ENCODE measurements at regions not wholly inside any gene's neighbourhood (a gene's known extent, or its start where the extent isn't known, plus 50 kb on each side); places are given as distances from the start of the nearest gene placed in this dataset.

DNA sequence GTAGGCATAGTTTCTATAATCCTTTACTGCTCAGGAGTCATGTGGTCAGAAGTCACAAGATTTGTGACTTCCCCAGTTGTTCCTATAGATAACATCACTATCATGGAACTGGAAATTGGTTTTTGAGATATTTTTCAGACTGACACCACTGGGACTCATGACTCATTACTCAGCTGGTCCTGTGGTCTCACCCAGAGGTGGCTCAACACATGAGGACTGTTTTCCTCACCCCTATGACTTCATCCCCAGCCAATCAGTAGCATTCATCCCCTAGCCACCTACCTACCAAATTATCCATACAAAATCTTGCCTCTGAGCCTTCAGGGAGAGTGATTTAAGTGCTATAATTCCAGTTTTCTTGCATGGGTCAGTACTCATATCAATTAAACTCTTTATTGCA lies 1217.7 kb downstream of the EPHA7 start:
- DNase-seq, result no peak

DNA sequence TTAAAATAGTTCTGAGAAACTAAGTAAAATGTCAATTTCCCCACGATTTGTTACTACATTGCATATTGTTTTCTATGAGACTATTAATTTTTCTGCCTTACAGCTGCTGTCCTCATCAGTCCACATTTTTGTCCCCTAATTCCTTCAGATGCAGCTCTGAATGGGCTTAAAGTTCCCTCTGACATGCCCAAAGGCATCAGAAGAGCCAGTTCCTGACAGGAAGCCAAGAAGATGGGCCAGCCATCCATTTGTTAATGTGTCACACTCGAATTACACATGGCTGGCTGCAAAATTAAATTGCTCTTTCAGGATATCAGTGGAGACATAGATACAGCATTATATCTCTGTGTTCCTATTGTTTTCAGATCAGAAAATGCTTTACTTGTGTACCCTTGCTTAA lies 1223.0 kb downstream of the EPHA7 start:
- DNase-seq, result no peak

DNA sequence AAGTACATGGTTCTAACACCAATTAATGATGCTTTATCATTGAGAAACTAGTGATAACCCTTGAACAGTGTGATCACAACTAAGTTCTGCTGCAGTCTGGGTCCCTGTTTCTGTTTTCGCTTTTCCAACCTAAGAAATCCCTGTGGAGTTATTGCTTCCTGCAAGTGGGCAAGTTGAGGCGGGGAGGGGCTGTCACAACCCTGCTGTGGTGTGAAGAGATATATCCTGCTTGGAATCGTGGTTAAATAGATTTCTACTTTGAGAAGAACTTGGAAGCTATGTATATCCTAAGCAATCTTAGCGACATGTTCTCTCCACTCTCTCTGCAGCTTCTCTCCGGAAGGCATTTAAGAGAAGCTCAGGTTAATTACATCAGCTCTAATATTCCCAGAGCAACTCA lies 1223.6 kb downstream of the EPHA7 start:
- DNase-seq, result no peak

DNA sequence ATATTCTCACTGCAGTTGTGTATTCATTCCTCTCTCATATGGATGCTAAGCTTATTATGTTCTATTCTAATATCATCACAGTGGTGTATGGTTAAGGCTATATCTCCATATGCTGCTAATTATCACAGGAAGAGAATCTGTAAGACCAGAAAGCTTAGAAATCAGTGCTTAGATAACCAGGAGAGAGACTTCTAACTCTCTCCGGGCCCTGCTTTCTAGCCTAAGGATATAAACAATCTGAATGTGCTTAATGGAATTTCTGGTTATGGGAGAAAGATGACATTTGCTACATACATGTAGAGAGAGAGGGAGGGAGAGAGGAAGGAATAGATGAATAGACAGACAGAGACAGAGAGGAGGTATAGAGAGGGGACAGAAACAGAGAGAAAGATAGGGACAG lies 1231.3 kb downstream of the EPHA7 start:
- no peak for DNase-seq

DNA sequence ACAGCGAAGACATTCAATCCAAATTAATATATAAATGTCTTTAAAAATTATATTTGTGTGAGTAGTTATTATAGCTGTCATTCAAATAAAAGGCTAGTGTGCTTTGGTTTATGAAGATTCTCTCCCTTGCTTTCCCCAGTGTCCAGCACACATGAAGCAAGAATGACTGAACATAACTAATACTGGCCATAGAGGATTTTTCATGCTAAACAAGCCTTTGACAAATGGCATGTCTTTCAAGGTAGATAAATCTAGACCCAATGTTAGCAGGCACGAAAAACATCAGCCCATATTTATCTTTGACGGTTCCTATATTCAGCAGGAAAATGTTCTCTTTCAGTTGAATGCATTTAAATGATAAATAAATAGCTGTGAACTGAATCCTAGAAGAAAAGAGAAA lies 1234.4 kb downstream of the EPHA7 start:
- DNase-seq, result no peak

DNA sequence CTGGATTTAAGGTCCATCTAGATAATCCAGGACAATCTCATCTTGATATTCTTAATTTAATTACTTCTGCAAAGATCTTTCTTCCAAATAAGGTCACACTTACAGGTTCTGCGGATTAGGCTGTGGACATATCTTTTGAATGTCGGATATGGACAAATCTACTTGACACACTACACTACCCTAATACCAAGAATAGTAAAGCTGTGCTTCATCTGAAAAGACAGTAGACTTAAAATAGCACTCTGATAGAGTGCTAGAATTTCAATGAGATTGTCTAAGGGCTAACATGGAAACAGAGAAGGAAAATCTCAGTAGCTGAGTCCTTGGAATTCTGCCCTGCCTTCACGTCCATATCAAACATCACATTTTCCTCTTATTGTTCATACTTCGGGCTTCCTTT lies 1238.0 kb downstream of the EPHA7 start:
- no peak for DNase-seq

DNA sequence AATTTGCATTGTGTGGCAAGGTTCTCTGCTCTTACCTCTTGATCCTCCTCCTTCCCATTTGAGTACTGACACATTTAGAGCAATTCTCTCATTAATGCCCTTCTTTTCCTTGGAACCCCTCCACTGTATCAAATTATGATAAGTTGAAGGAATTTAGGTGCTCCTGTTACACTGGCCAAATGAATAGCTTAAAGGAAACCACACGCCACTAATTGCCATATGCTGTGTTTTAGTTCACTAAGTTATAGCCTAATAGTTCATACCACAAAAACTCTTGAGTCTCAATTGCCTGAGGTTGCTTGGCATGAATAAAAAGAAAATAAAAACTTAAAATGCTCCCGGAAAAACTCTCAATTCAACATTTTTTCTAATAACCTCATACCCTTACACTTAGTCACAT lies 1239.3 kb downstream of the EPHA7 start:
- no peak for DNase-seq

- DNase-seq, result no peak
Measured at GRCh38 chr6:92176666-92177065, 1242.7 kb downstream of the EPHA7 start.

- DNase-seq, result no peak
Measured at GRCh38 chr6:92174398-92175073, 1244.8 kb downstream of the EPHA7 start.

- no peak for DNase-seq
Measured at GRCh38 chr6:92169506-92169905, 1249.9 kb downstream of the EPHA7 start.

DNA sequence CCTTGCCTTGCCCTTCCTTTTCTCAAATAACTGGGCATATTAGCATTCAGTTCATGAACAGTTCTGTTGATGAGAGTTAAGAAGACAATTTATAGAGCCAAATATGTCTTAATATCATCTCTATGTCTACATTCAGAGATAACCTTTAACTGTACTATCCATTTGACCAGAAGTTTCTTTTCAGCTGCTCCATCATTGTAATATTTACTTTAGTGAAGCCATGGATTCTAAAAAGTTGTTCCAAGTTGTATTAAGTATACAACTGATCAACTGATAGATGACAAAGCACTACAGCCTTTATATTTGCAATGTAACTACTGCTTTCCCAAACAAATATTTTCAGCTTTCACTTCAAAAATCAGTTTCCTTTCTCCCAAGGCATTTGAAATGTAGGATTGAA lies 1252.7 kb downstream of the EPHA7 start:
- DNase-seq, result no peak

- no peak for DNase-seq
Measured at GRCh38 chr6:92161953-92162352, 1257.4 kb downstream of the EPHA7 start.

DNA sequence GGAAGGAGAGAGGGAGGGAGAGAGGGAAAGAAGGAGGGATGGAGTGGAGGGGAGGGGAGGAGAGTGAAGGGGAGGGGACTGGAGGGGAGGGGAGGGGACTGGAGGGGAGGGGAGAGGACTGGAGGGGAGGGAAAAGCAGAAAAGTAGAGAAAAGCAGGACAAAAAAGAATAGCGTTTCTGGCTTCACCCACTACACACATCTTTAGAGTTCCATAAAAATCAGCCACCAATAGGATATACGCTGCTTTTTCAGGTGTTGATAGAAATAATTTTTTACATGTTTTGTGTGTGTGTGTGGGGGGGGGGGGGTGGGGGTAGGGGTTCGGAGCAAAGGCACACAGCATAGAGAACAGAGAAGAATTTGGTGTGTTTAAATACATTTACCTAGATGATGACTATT lies 1259.1 kb downstream of the EPHA7 start:
- DNase-seq, result no peak

DNA sequence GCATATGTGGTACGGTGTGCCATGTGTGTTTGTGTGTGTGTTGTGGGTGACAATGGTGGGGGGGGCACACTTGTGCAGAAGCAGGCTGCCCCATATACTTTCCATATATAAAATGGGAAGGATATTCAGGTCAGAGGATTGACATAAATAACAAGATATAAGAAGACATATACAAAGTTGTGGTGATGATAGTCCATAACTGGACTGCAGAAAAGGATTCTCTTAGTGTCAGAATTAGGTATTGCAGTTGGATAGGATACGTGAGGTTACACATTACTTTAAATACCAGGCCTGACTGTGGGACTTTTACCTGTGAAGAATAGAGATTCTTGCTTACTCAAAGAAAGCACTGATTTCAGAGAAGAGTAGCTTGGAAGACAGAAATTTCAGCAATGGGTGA lies 1260.3 kb downstream of the EPHA7 start:
- DNase-seq, result no peak

GRCh38 chr6:92150553-92150952 lies 1268.8 kb downstream of the EPHA7 start:
- no peak for DNase-seq

GRCh38 chr6:92147246-92147645 lies 1272.1 kb downstream of the EPHA7 start:
- DNase-seq, result no peak

GRCh38 chr6:92139601-92140000 lies 1279.8 kb downstream of the EPHA7 start:
- DNase-seq, result no peak

DNA sequence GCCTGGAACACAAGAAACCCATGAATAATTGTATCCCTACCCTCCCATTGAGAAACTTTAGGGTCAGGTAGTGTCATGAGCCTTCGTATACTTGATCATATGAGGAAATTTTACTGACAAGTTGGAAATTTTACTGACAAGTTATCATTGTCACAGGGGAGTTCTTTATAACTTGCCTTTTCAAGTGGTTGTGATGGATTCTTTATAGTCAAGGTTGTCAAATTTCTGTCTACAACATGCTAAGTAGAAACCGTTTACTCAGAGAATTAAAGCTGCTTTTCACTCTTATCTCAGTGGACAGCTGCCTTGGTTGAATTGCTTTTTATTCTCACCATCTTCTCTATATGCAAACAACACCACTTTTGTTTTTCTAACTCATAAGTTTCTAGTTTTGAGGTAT lies 1286.4 kb downstream of the EPHA7 start:
- DNase-seq, result no peak

- peak; percentile 1 for DNase-seq
Measured at GRCh38 chr6:92132457-92132856, 1286.9 kb downstream of the EPHA7 start.

DNA sequence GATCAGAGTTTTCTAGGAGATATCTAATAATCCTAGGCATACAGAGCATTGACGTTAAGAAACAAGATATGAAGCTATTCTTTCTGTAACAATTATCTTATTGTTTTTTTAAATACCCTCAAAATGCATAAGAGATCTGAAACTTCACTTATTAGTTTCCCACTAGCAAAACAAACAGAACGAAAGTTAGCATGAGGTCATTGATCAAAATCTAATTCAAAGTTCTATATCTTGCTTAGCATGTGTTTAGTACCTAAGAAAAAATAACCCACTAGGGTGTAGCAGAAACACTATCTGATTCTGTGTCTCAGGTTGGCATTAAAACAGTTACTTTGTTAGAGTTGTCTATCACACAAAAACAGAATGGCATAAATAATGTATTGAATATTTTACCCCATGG lies 1288.4 kb downstream of the EPHA7 start:
- DNase-seq, result no peak

- no peak for DNase-seq
Measured at GRCh38 chr6:92126983-92127382, 1292.4 kb downstream of the EPHA7 start.

- no peak for DNase-seq
Measured at GRCh38 chr6:92126088-92126487, 1293.3 kb downstream of the EPHA7 start.

DNA sequence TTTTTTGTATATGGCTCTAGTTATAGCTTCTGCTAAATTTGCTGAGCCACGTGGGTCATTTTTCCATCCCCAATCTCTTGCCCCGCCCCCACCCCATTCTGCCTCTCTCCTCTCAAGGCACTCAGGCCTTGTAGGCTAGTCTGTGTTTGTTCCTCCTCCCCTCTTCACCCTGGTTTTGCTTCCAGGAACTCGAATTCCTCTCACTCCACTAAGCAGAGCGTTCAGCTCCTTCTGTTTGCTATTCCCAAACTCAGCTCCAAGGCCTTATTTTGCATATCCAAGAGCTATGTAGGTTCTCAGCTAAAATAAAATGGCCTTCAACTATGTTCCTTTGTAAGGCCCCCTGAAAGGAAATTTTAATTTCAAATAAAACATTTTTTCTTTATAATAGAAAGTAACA lies 1293.7 kb downstream of the EPHA7 start:
- DNase-seq, result no peak

GRCh38 chr6:92124200-92124651 lies 1295.1 kb downstream of the EPHA7 start:
- DNase-seq, result peak; percentile 73

DNA sequence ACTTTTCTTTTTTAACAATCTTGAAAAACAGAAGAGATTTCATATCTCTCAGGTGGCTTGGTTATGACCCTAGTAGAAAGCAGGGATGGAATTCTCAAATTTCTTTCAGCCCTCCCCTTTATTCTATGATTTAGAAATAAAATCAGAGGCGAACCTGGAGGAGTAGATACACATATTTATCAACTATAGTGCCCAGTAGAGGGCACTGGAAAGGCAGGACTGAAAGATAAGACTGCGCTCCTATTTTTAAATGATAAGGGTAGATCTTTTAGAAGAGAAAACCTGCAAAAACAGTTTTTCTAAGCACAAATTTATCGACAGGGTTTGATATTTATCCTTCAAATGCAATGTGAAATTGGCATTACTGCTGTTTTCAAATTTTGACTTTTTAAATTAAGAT lies 1296.6 kb downstream of the EPHA7 start:
- DNase-seq, result no peak

- no peak for DNase-seq
Measured at GRCh38 chr6:92121228-92121627, 1298.1 kb downstream of the EPHA7 start.

Measured in fibroblast of upper back skin (primary cell).